Hepatocyte (in vitro differentiated cells): ENCODE measurements at regions not wholly inside any gene's neighbourhood (a gene's known extent, or its start where the extent isn't known, plus 50 kb on each side); places are given as distances from the start of the nearest gene placed in this dataset.

Source experiments
- DNase-seq: peaks from one replicate; pipeline ENCODE4 v3.0.0-alpha.2; 2016; ENCODE audit warnings: low spot score
- H2AFZ ChIP-seq: fragments of 200-600 bp; sonication (generic); 2 replicates; pipeline ENCODE4 v1.6.0; 2016; ENCODE audit warnings: antibody characterized with exemption, mild to moderate bottlenecking
- H3K27ac ChIP-seq: fragments of 200-600 bp; sonication (generic); 2 replicates; pipeline ENCODE4 v1.5.1; 2016; ENCODE audit warnings: mild to moderate bottlenecking
- H3K27me3 ChIP-seq: fragments of 200-600 bp; sonication (generic); 2 replicates; pipeline ENCODE4 v1.6.1; 2016
- H3K36me3 ChIP-seq: fragments of 200-600 bp; sonication (generic); replicated peaks from 2 replicates; pipeline ENCODE4 v1.5.1; 2016; ENCODE audit warnings: low read depth; ENCODE audit not compliant: insufficient read depth
- H3K4me1 ChIP-seq: fragments of 200-600 bp; sonication (generic); 2 replicates; pipeline ENCODE4 v1.5.1; 2016; ENCODE audit warnings: mild to moderate bottlenecking, moderate library complexity; ENCODE audit not compliant: insufficient read depth
- H3K4me2 ChIP-seq: fragments of 200-600 bp; sonication (generic); 2 replicates; pipeline ENCODE4 v1.6.0; 2016
- H3K4me3 ChIP-seq: fragments of 200-600 bp; sonication (generic); 2 replicates; pipeline ENCODE4 v1.5.1; 2016; ENCODE audit warnings: mild to moderate bottlenecking
- H3K79me2 ChIP-seq: fragments of 200-600 bp; sonication (generic); 2 replicates; pipeline ENCODE4 v1.6.0; 2017; ENCODE audit warnings: mild to moderate bottlenecking
- H3K9me2 ChIP-seq: fragments of 200-600 bp; sonication (generic); replicated peaks from 2 replicates; pipeline ENCODE4 v1.6.0; 2017; ENCODE audit warnings: mild to moderate bottlenecking; ENCODE audit not compliant: insufficient read depth
- H3K9me3 ChIP-seq: fragments of 200-600 bp; sonication (generic); 2 replicates; pipeline ENCODE4 v1.5.1; 2016; ENCODE audit warnings: low read depth, mild to moderate bottlenecking
- H4K20me1 ChIP-seq: fragments of 200-600 bp; sonication (generic); 2 replicates; pipeline ENCODE4 v1.6.0; 2016; ENCODE audit warnings: mild to moderate bottlenecking; ENCODE audit not compliant: insufficient read depth, poor library complexity, severe bottlenecking
- CTCF ChIP-seq: fragments of 200-600 bp; sonication (generic); IDR thresholded peaks from 2 replicates; pipeline ENCODE4 v1.5.1; 2016; ENCODE audit warnings: antibody characterized with exemption, mild to moderate bottlenecking; ENCODE audit not compliant: poor library complexity
- EZH2 ChIP-seq: fragments of 200-600 bp; sonication (generic); IDR thresholded peaks from 2 replicates; pipeline ENCODE4 v1.6.1; 2016; ENCODE audit warnings: antibody characterized with exemption, mild to moderate bottlenecking, borderline replicate concordance
- EZH2phosphoT487 ChIP-seq: fragments of 200-600 bp; sonication (generic); IDR thresholded peaks from one replicate; pipeline ENCODE4 v1.6.1; 2018; ENCODE audit warnings: antibody characterized with exemption, mild to moderate bottlenecking, low read depth, moderate library complexity; ENCODE audit not compliant: unreplicated experiment, severe bottlenecking
- WGBS: methylation state at CpG from one replicate; pipeline ENCODE4 v1.1.6; 2016; ENCODE audit warnings: low lambda C conversion rate; ENCODE audit errors: missing lambda C conversion rate; 5-methylcytosine and 5-hydroxymethylcytosine counted together

GRCh38 chr9:18422296-18423036 is 51.5 kb upstream of the ADAMTSL1 start:
- no peak overlapping the region for H2AFZ ChIP-seq
- no peak overlapping the region for H3K4me3 ChIP-seq
- no peaks in the 10 kb centered on the region for H3K79me2 ChIP-seq
- no peaks in the 10 kb centered on the region for H3K36me3 ChIP-seq
- H4K20me1 ChIP-seq, result no peaks in the 10 kb centered on the region
- no peak for DNase-seq
- TF ChIP-seq EZH2, result no peak
- no peak for TF ChIP-seq EZH2phosphoT487
- TF ChIP-seq CTCF, result no peak
- no peaks in the 10 kb centered on the region for H3K4me1 ChIP-seq
- no peaks in the 10 kb centered on the region for H3K9me3 ChIP-seq
- WGBS, result 73% methylated on average over 8 of the region's 8 CpGs
- no peaks in the 10 kb centered on the region for H3K27me3 ChIP-seq
- no peaks in the 10 kb centered on the region for H3K9me2 ChIP-seq
- no peak overlapping the region for H3K27ac ChIP-seq
- H3K4me2 ChIP-seq, result no peak overlapping the region

- H3K27ac ChIP-seq, result no peak overlapping the region
- no peaks in the 10 kb centered on the region for H3K9me3 ChIP-seq
- no peaks in the 10 kb centered on the region for H3K27me3 ChIP-seq
- H3K4me2 ChIP-seq, result no peak overlapping the region
- no peaks in the 10 kb centered on the region for H3K79me2 ChIP-seq
- TF ChIP-seq CTCF (no peak), EZH2phosphoT487 (no peak), EZH2 (no peak)
- no peaks in the 10 kb centered on the region for H4K20me1 ChIP-seq
- no peaks in the 10 kb centered on the region for H3K4me1 ChIP-seq
- no peak for DNase-seq
- WGBS, result 42% methylated on average over 1 of the region's 1 CpG
- H2AFZ ChIP-seq, result no peak overlapping the region
- no peak overlapping the region for H3K4me3 ChIP-seq
- H3K9me2 ChIP-seq, result no peaks in the 10 kb centered on the region
- no peaks in the 10 kb centered on the region for H3K36me3 ChIP-seq
Measured at GRCh38 chr9:18423791-18424531, 50.0 kb upstream of the ADAMTSL1 start.
